ENCODE measurements at regions not wholly inside any gene's neighbourhood (a gene's known extent, or its start where the extent isn't known, plus 50 kb on each side); places are given as distances from the start of the nearest gene placed in this dataset.
A peak's percentile ranks its signal among the peaks of the same experiment; 100 is the strongest.

DNA sequence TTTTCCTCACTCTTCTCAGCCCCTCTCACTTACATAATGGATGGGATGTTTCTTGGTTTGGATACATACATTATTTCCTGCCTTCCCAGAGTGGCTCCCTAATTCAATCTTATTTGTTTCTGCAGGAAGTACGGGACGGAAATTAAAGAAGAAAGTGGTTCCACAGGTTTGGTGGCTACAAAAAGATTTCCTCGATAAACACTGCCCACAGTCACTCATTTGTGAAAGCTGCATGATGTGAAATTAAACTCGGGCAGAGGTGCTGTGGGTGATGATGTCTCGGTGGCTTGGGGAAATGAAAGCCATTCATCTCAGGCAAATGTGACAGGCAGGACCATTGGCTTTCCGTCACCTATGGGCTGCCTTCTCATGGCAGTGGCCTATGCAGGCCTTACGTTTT, 119.5 kb upstream of the KCNG1 start:
- Mint-ChIP-seq H3K4me1 (peaks cover 57% of the 10 kb centered on the region), H3K9me3 (peaks cover 23% of the 10 kb centered on the region), H3K27ac (no peak overlapping the region), H3K27me3 (ENCODE audit: low read depth, poor library complexity) (peaks cover 6% of the 10 kb centered on the region), H3K4me3 (no peak overlapping the region), H3K36me3 (ENCODE audit: low read depth) (peaks cover 14% of the 10 kb centered on the region)
- TF ChIP-seq CTCF (IDR thresholded peaks at IDR 0.05): no peak
- DNase-seq: no peak

GRCh38 chr20:51140671-51141070, 117.8 kb upstream of the KCNG1 start:
- no peak for DNase-seq
- no peak for TF ChIP-seq CTCF (IDR thresholded peaks at IDR 0.05)
- peaks cover 6% of the 10 kb centered on the region for H3K27me3 Mint-ChIP-seq (ENCODE audit: low read depth, poor library complexity)
- H3K27ac Mint-ChIP-seq: no peak overlapping the region
- H3K4me1 Mint-ChIP-seq: peaks cover 55% of the 10 kb centered on the region
- peaks cover 10% of the 10 kb centered on the region for H3K9me3 Mint-ChIP-seq
- peaks cover 2% of the 10 kb centered on the region for H3K36me3 Mint-ChIP-seq (ENCODE audit: low read depth)
- H3K4me3 Mint-ChIP-seq: no peak overlapping the region

DNA sequence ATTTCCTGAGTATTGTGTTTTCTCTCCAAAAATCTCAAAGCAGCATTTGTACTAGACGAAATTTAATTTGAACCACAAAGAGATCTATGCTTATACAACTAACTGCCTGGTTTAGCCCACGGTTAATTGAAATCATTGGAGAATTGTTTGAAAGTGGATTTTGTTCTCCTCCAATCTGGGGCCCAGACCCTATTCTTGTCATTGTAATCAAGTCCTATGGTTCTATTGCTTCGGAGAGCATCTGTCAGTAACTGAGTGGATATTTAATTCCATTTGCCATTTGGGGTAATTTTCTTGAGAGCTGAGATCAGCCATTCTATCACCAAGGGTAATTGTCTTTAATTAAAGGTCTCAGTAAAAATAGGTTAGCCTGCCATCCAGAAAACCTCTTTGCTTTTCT, 117.0 kb upstream of the KCNG1 start:
- H3K36me3 Mint-ChIP-seq (ENCODE audit: low read depth): no peaks in the 10 kb centered on the region
- peaks cover 48% of the 10 kb centered on the region for H3K4me1 Mint-ChIP-seq
- no peak overlapping the region for H3K27ac Mint-ChIP-seq
- no peak for TF ChIP-seq CTCF (IDR thresholded peaks at IDR 0.05)
- H3K9me3 Mint-ChIP-seq: peaks cover 2% of the 10 kb centered on the region
- peaks cover 6% of the 10 kb centered on the region for H3K27me3 Mint-ChIP-seq (ENCODE audit: low read depth, poor library complexity)
- no peak for DNase-seq
- H3K4me3 Mint-ChIP-seq: no peak overlapping the region

GRCh38 chr20:51138576-51138975, 115.7 kb upstream of the KCNG1 start:
- H3K27me3 Mint-ChIP-seq (ENCODE audit: low read depth, poor library complexity): peaks cover 8% of the 10 kb centered on the region
- no peak for DNase-seq
- H3K36me3 Mint-ChIP-seq (ENCODE audit: low read depth): no peaks in the 10 kb centered on the region
- peak overlapping the region; percentile 90 for H3K27ac Mint-ChIP-seq
- H3K4me1 Mint-ChIP-seq: peaks cover 44% of the 10 kb centered on the region
- H3K9me3 Mint-ChIP-seq: no peaks in the 10 kb centered on the region
- TF ChIP-seq CTCF (IDR thresholded peaks at IDR 0.05): no peak
- H3K4me3 Mint-ChIP-seq: no peak overlapping the region

DNA sequence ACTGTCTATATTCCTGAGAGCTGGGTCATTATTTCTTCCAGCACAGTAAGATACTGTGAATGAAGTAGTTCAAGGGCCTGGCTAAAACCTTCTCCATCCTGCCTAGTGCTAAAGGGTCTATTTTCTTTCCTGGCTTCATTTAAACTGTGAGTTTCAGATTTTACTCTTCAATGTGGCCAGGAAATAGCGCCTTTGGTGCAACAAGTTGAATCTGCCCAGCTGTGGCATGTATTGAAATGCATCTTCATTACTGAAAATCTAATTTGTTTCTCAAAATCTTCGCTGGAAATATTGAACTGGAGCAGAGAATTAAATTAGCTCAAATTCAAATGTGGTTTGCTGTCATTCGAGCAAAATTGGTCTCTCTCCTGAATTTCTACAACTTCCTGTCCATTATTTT, 114.6 kb upstream of the KCNG1 start:
- no peaks in the 10 kb centered on the region for H3K36me3 Mint-ChIP-seq (ENCODE audit: low read depth)
- DNase-seq: no peak
- no peaks in the 10 kb centered on the region for H3K9me3 Mint-ChIP-seq
- peak overlapping the region; percentile 36 for H3K27ac Mint-ChIP-seq
- H3K4me1 Mint-ChIP-seq: peaks cover 37% of the 10 kb centered on the region
- H3K4me3 Mint-ChIP-seq: no peak overlapping the region
- peaks cover 2% of the 10 kb centered on the region for H3K27me3 Mint-ChIP-seq (ENCODE audit: low read depth, poor library complexity)
- TF ChIP-seq CTCF (IDR thresholded peaks at IDR 0.05): no peak

- no peak for DNase-seq
- no peak for TF ChIP-seq CTCF (IDR thresholded peaks at IDR 0.05)
- Mint-ChIP-seq H3K9me3 (no peaks in the 10 kb centered on the region), H3K4me3 (no peak overlapping the region), H3K4me1 (peaks cover 35% of the 10 kb centered on the region), H3K27me3 (ENCODE audit: low read depth, poor library complexity) (peaks cover 2% of the 10 kb centered on the region), H3K27ac (no peak overlapping the region), H3K36me3 (ENCODE audit: low read depth) (no peaks in the 10 kb centered on the region)
These were observed 113.2 kb upstream of the KCNG1 start for GRCh38 chr20:51135926-51136715.

All from nephron progenitor cell (in vitro differentiated cells).